Transverse colon (tissue), 4 donors: ENCODE measurements at regions not wholly inside any gene's neighbourhood (a gene's known extent, or its start where the extent isn't known, plus 50 kb on each side); places are given as distances from the start of the nearest gene placed in this dataset.

Experiments
- EP300 ChIP-seq: sonication (generic); formaldehyde crosslinking; IDR thresholded peaks from one replicate; pipeline ENCODE4 v1.6.1; 2017; ENCODE audit warnings: antibody characterized with exemption, low read depth
- POLR2A ChIP-seq: fragments of 450-650 bp; IDR thresholded peaks from one replicate; pipeline ENCODE4 v1.6.1; 2016; ENCODE audit warnings: antibody characterized with exemption, mild to moderate bottlenecking, moderate library complexity
- POLR2AphosphoS5 ChIP-seq, 3 donors: sonication (generic); formaldehyde crosslinking; IDR thresholded peaks; one replicate each; pipeline ENCODE4 v1.6.1; 2016; ENCODE audit warnings: antibody characterized with exemption in 3 of 3
- TF ChIP-seq, protein P1 (sequence below), 5 experiments: fragments of 200-600 bp in 3 of 5; fragments of 450-650 bp in 2 of 5; sonication (generic) in 3 of 5; IDR thresholded peaks; 1 replicate in 2 of 5; 2 replicates in 3 of 5; pipeline ENCODE4 v1.5.1; 2016 to 2017; ENCODE audit warnings: antibody characterized with exemption in 5 of 5, inconsistent platforms in 3 of 5, mild to moderate bottlenecking in 2 of 5, moderate library complexity in 1 of 5

DNA sequence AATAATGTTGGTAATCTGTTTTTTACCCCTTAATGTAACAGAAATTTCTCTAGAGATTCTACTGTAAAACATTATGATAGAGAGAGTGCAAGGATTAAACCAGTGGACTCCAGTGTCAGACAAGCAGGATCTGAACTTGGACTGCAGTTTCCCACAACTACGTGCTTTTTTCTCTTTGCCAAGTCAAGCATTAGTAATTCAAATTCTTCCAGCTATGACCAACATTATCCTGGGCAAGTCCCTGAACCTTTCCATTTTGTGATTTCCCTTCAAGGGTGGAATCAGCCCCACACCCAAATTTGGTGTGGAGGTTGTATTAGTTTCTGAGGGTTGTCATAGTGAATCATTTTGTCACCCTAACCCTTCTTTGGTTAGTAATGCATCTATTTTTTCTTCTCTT, 482.0 kb downstream of the ZNF516 start:
- TF ChIP-seq, protein P1, sequence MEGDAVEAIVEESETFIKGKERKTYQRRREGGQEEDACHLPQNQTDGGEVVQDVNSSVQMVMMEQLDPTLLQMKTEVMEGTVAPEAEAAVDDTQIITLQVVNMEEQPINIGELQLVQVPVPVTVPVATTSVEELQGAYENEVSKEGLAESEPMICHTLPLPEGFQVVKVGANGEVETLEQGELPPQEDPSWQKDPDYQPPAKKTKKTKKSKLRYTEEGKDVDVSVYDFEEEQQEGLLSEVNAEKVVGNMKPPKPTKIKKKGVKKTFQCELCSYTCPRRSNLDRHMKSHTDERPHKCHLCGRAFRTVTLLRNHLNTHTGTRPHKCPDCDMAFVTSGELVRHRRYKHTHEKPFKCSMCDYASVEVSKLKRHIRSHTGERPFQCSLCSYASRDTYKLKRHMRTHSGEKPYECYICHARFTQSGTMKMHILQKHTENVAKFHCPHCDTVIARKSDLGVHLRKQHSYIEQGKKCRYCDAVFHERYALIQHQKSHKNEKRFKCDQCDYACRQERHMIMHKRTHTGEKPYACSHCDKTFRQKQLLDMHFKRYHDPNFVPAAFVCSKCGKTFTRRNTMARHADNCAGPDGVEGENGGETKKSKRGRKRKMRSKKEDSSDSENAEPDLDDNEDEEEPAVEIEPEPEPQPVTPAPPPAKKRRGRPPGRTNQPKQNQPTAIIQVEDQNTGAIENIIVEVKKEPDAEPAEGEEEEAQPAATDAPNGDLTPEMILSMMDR (IDR thresholded peaks at IDR 0.05) = no peak
- TF ChIP-seq POLR2A (no peak), POLR2AphosphoS5 (IDR thresholded peaks at IDR 0.05) (no peak), EP300 (no peak)
